GM12892 (cell line): ENCODE measurements at regions not wholly inside any gene's neighbourhood (a gene's known extent, or its start where the extent isn't known, plus 50 kb on each side); places are given as distances from the start of the nearest gene placed in this dataset.

ENCODE experiments used
- POLR2A ChIP-seq: IDR thresholded peaks from 2 replicates; pipeline ENCODE4 v1.6.1; 2011; ENCODE audit warnings: low read depth, low read length, control low read depth
- POLR2AphosphoS5 ChIP-seq: IDR thresholded peaks from 2 replicates; pipeline ENCODE4 v1.6.1; 2011; ENCODE audit warnings: low read depth, low read length, control low read depth
- TAF1 ChIP-seq: IDR thresholded peaks from 2 replicates; pipeline ENCODE4 v1.6.1; 2011; ENCODE audit warnings: low read depth, mild to moderate bottlenecking, control low read depth, low read length, borderline replicate concordance

GRCh38 chr1:118783095-118783758 is 204.9 kb downstream of the TBX15 start:
- TF ChIP-seq POLR2A (no peak), POLR2AphosphoS5 (no peak), TAF1 (no peak)
